HG03039 (cell line): ENCODE measurements at regions not wholly inside any gene's neighbourhood (a gene's known extent, or its start where the extent isn't known, plus 50 kb on each side); places are given as distances from the start of the nearest gene placed in this dataset.

Source experiments
- ATAC-seq: cut with Tn5 transposase; IDR thresholded peaks from one replicate; pipeline ENCODE4 v1.9.1; 2021; ENCODE audit warnings: mild to moderate bottlenecking, moderate library complexity; ENCODE audit not compliant: unreplicated experiment

GRCh38 chr20:50370036-50370566 lies 140.1 kb upstream of the PTPN1 start:
- ATAC-seq, result no peak

- no peak for ATAC-seq
Observed at GRCh38 chr20:50371878-50372769, 138.1 kb upstream of the PTPN1 start.

DNA sequence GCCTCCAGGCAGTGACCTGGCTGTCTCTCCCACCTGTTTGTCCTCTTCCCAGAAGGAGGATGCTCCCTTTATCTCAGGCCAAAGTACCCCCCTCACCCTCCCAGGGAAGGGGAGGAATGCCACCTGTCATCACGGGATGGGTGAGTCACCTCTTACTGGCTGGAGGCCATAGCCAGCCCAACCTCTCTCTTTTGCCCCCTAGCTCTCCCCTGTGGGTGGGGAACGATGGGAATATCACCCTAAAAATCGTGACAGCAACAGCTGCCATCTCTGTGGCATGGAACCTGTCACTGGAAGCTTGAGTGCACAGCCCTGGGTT lies 137.5 kb upstream of the PTPN1 start:
- no peak for ATAC-seq

- ATAC-seq, result no peak
Observed at GRCh38 chr20:50373674-50374286, 136.4 kb upstream of the PTPN1 start.

- ATAC-seq, result no peak
Observed at GRCh38 chr20:50374541-50375078, 135.6 kb upstream of the PTPN1 start.

DNA sequence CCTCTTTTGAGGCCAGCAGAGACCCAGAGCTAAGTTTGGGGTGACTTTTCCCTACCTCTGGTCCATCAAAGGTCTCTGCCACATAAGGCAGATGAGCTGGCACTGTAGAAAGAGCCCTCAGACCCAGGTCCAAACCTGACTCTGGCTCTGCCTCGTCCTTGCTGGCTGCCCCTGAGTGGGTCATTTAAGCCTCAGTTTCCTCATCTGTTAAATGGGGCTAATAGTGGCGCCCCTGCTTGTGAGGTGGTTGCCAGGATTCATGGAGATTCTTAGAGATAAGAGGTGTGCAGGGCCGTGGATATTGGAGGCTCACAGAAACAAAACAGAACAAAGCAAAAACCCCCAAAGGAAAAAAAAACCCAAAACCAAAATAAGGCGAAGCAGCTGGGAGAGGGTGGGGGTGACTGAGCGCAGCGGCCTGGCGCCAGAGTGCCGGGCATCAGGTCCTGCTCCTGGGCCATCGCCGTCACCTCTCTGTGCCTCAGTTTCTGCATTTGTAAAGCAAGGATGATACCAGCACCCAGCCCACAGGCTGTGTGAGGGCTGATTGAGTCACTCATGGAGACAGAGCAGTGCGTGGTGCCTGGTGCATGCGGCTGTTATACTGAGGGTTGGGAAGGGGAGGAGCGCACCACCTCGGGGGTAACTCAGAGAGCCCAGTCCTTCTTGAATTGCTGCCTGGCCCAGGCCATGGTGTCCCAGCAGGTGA lies 133.8 kb upstream of the PTPN1 start:
- ATAC-seq, result no peak

GRCh38 chr20:50376888-50377459 lies 133.2 kb upstream of the PTPN1 start:
- ATAC-seq, result no peak

DNA sequence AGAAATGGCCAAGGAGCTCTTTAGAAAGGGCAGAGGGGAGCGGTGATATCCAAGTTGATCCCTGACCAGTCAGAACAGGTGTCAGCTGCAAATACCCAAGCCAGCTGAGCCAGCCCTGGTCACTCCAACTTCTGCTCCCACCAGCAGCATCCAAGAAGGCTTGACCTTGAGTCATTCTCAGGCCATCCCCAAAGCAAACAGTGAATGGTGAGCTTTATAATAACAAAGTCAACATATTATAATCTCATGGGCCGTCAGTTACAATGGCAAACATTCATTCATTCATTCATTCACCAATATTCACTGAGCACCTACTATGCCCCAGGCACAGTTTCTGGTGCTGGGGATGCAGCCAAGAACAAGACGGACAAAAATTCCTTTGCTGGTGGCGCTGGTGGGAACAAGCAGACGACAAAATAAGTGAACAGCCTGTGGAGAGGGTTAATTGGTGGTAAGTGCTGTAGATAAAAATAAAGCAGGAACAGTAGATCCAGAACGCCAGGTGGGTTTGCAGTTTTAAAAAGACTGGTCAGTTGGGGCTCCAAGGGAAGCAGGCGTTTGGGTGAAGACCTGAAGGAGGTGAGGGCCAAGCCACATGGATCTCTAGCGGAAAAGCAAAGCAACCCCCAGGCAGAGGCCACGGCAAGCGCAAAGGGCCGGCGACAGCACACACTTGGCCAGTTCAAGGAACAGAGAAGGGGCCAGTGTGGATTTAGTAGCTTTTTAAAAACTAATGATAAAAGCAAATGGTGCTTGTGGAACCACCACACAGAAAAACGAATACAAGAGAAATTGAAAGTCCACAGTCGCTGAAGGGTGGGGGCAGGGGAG lies 131.8 kb upstream of the PTPN1 start:
- ATAC-seq, result no peak

- ATAC-seq, result no peak
Observed at GRCh38 chr20:50379049-50379990, 130.9 kb upstream of the PTPN1 start.

GRCh38 chr20:50379991-50380696 lies 130.0 kb upstream of the PTPN1 start:
- no peak for ATAC-seq

DNA sequence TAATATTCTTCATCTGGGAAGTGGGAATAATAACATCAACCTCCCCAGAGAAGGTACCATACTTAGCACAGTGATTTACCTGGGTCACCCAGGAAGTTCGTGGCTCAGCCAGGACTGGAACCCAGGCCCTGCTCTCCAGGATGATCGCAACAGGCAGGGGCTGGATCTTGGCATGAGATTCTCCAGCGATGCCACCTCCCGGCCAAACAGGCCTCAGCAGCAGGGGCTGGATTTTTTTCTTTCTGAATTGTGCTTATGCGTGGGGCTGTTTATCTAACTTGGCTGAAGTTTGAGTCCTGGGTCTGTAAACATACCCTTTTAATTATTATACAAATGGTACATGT lies 129.5 kb upstream of the PTPN1 start:
- ATAC-seq, result no peak

- no peak for ATAC-seq
Observed at GRCh38 chr20:50381075-50381732, 129.0 kb upstream of the PTPN1 start.

DNA sequence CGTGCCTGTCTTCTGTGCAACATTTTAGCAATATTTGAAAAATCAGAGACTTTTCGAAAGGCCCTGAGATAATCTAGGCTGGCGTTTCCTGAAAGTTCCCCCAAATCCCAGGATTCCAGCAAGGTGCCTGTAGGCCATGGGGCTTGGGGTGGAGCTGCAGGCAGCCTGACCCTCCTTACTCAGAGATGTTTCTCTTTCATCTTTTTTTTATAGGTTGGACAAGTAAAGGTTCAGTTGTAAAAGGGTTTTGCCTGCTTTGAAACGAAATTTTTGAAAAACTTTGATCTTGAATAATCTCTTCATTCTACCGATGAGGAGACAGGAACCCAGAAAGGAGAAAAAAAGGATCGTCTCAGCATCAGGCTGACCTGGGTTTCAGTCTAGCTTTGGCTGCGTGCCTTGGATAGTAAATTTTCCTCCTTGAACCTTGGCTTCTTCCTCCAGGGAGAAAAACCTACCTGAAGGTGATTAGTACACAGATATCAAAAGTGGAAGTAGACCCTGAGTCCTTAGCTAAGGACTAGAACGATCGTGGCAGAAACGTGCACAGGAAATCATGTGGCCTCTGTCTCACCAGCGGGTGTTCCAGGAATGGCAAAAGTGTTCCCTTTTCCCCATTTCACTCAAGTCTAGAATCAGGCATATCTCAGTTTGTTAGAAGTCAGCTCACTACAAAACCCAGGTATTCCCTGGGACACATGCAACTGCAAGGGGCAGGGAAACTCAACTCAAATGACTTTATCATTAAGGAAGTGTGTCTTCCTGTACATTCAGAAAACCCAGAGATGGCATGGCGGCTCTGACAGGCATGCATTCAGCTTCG lies 128.2 kb upstream of the PTPN1 start:
- ATAC-seq, result no peak

GRCh38 chr20:50385733-50386640 lies 124.2 kb upstream of the PTPN1 start:
- ATAC-seq, result no peak

DNA sequence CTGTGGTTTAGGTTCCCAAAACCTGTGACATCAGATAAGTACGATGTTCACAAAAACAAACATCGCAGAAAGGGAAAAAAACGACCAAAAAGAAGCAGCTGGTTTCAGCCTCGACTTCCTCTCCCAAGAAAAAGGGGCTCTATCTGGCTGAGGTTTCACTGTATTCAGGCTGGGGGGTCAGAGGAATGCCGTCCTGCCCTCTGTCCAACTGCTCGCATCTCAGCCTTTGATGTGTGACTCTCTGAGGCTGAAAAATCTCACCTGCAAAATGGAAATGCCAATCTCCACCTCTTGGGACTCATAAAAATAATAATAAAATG lies 123.6 kb upstream of the PTPN1 start:
- no peak for ATAC-seq

- no peak for ATAC-seq
Observed at GRCh38 chr20:50387218-50387995, 122.8 kb upstream of the PTPN1 start.
